PC-9 (cell line): ENCODE measurements at regions not wholly inside any gene's neighbourhood (a gene's known extent, or its start where the extent isn't known, plus 50 kb on each side); places are given as distances from the start of the nearest gene placed in this dataset.

Experiments
- BruUV-seq: library from RNA; stranded (reverse); fragments of 400-500 nt; replicated peaks from 2 replicates; lab custom pipeline; 2021; lab: Mats Ljungman, UMichigan
- CTCF ChIA-PET: fragments of 300-600 bp; sonication (Branson Sonifier 250); formaldehyde crosslinking; loops from one replicate; lab custom pipeline; 2022; ENCODE audit warnings: antibody characterized with exemption; lab: Charles Lee
- POLR2A ChIA-PET: fragments of 300-600 bp; sonication (Branson Sonifier 250); formaldehyde crosslinking; loops from one replicate; lab custom pipeline; 2022; ENCODE audit warnings: antibody characterized with exemption; ENCODE audit not compliant: unreplicated experiment; lab: Charles Lee
- DNase-seq, 2 experiments: peaks; one replicate each; pipeline versions ENCODE4 v3.0.0 to v3.0.0-alpha.2; 2015 to 2022; ENCODE audit warnings: mixed read lengths in 1 of 2
- H2AFZ ChIP-seq: fragments of 200-600 bp; sonication (generic); 2 replicates; pipeline ENCODE4 v1.8.1; 2017; ENCODE audit warnings: antibody characterized with exemption
- H3F3A ChIP-seq: fragments of 200-600 bp; sonication (generic); 2 replicates; pipeline ENCODE4 v1.8.1; 2017; ENCODE audit warnings: antibody characterized with exemption, mild to moderate bottlenecking, low read depth; ENCODE audit not compliant: insufficient read depth
- H3K27ac ChIP-seq: fragments of 200-600 bp; sonication (generic); 2 replicates; pipeline ENCODE4 v1.6.1; 2016; ENCODE audit warnings: mixed run types
- H3K27me3 ChIP-seq: fragments of 200-600 bp; sonication (generic); 2 replicates; pipeline ENCODE4 v1.6.1; 2016; ENCODE audit warnings: low read depth, mixed run types; ENCODE audit not compliant: insufficient read depth
- H3K36me3 ChIP-seq: fragments of 200-600 bp; sonication (generic); 2 replicates; pipeline ENCODE4 v1.6.1; 2016; ENCODE audit warnings: low read depth, mixed run types
- H3K4me1 ChIP-seq: fragments of 200-600 bp; sonication (generic); replicated peaks from 2 replicates; pipeline ENCODE4 v1.6.1; 2016; ENCODE audit warnings: mixed run types; ENCODE audit not compliant: insufficient read depth
- H3K4me2 ChIP-seq: fragments of 200-600 bp; sonication (generic); 2 replicates; pipeline ENCODE4 v1.6.1; 2017; ENCODE audit warnings: mixed run types
- H3K4me3 ChIP-seq: fragments of 200-600 bp; sonication (generic); 2 replicates; pipeline ENCODE4 v1.6.1; 2016; ENCODE audit warnings: mixed run types
- H3K79me2 ChIP-seq: fragments of 200-600 bp; sonication (generic); 2 replicates; pipeline ENCODE4 v1.6.1; 2017; ENCODE audit warnings: low read depth, mixed run types
- H3K9me2 ChIP-seq: fragments of 200-600 bp; sonication (generic); 2 replicates; pipeline ENCODE4 v1.8.1; 2017; ENCODE audit warnings: mild to moderate bottlenecking; ENCODE audit not compliant: insufficient read depth
- H3K9me3 ChIP-seq: fragments of 200-600 bp; sonication (generic); 2 replicates; pipeline ENCODE4 v1.8.1; 2016; ENCODE audit warnings: low read depth; ENCODE audit not compliant: insufficient read depth
- H4K20me1 ChIP-seq: fragments of 200-600 bp; sonication (generic); 2 replicates; pipeline ENCODE4 v1.8.1; 2017; ENCODE audit not compliant: insufficient read depth
- EZH2 ChIP-seq: fragments of 200-600 bp; sonication (generic); IDR thresholded peaks from 2 replicates; pipeline ENCODE4 v1.8.0; 2017; ENCODE audit warnings: antibody characterized with exemption, low read depth
- intact Hi-C: fragments of 100-400 bp; cut with micrococcal nuclease; formaldehyde crosslinking; loops from one replicate; pipeline ENCODE4 v1.10.0; 2022; ENCODE audit not compliant: unreplicated experiment
- TF ChIP-seq, protein P1 (sequence below): fragments of 200-600 bp; sonication (generic); conservative IDR thresholded peaks from 2 replicates; pipeline ENCODE4 v1.6.1; 2017; ENCODE audit warnings: mixed run types, antibody characterized with exemption, mild to moderate bottlenecking, moderate library complexity

- Histone ChIP-seq H4K20me1 (no peaks in the 10 kb centered on the region), H3K4me1 (no peaks in the 10 kb centered on the region), H2AFZ (no peak overlapping the region), H3K9me3 (no peaks in the 10 kb centered on the region), H3K36me3 (no peaks in the 10 kb centered on the region), H3K79me2 (no peaks in the 10 kb centered on the region), H3K4me3 (no peak overlapping the region), H3F3A (no peaks in the 10 kb centered on the region), H3K27me3 (peaks cover 97% of the 10 kb centered on the region), H3K27ac (no peak overlapping the region), H3K4me2 (no peak overlapping the region), H3K9me2 (no peaks in the 10 kb centered on the region)
- ChIA-PET CTCF (no interaction called here), POLR2A (no interaction called here)
- BruUV-seq, result no TSS peak
- intact Hi-C loops, result no loop called here
- DNase-seq, result no peak
- TF ChIP-seq EZH2, result no peak
- TF ChIP-seq, protein P1, sequence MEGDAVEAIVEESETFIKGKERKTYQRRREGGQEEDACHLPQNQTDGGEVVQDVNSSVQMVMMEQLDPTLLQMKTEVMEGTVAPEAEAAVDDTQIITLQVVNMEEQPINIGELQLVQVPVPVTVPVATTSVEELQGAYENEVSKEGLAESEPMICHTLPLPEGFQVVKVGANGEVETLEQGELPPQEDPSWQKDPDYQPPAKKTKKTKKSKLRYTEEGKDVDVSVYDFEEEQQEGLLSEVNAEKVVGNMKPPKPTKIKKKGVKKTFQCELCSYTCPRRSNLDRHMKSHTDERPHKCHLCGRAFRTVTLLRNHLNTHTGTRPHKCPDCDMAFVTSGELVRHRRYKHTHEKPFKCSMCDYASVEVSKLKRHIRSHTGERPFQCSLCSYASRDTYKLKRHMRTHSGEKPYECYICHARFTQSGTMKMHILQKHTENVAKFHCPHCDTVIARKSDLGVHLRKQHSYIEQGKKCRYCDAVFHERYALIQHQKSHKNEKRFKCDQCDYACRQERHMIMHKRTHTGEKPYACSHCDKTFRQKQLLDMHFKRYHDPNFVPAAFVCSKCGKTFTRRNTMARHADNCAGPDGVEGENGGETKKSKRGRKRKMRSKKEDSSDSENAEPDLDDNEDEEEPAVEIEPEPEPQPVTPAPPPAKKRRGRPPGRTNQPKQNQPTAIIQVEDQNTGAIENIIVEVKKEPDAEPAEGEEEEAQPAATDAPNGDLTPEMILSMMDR, result no peak
These were observed 154.7 kb upstream of the PDE10A start for GRCh38 chr6:165817771-165818170.

DNA sequence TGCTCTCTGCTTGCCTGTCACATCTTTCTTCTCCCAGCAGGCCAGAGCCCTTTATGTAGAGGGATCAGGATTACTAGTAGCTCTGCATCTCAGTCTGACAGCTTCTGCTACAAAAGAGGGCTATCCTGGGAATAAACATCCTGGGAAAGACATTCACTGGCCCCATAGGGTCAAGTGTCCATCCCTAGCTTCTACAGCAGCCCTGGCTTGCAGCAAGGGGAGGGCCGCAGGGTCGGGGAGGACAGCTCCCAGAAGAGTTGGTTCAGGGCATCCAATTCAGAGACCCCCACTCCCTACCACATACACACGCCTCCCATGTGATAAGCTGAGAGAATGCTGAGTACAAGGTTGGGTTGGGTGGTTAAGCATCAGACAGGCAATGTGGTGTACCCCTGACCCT, 154.1 kb upstream of the PDE10A start:
- no peak overlapping the region for H2AFZ ChIP-seq
- no peaks in the 10 kb centered on the region for H3F3A ChIP-seq
- H3K4me1 ChIP-seq, result no peaks in the 10 kb centered on the region
- H3K4me2 ChIP-seq, result no peak overlapping the region
- H3K36me3 ChIP-seq, result no peaks in the 10 kb centered on the region
- TF ChIP-seq, protein P1, result no peak
- no peak for TF ChIP-seq EZH2
- no peaks in the 10 kb centered on the region for H3K79me2 ChIP-seq
- no peaks in the 10 kb centered on the region for H3K9me2 ChIP-seq
- DNase-seq, result no peak
- POLR2A ChIA-PET, result no interaction called here
- intact Hi-C loops, result no loop called here
- H3K27ac ChIP-seq, result no peak overlapping the region
- no peaks in the 10 kb centered on the region for H3K9me3 ChIP-seq
- no peak overlapping the region for H3K4me3 ChIP-seq
- CTCF ChIA-PET, result no interaction called here
- H3K27me3 ChIP-seq, result peaks cover 98% of the 10 kb centered on the region
- no TSS peak for BruUV-seq
- no peaks in the 10 kb centered on the region for H4K20me1 ChIP-seq

GRCh38 chr6:165814679-165815078, 151.6 kb upstream of the PDE10A start:
- Histone ChIP-seq H3F3A (no peaks in the 10 kb centered on the region), H3K9me2 (no peaks in the 10 kb centered on the region), H3K4me3 (no peak overlapping the region), H3K27me3 (peaks cover 99% of the 10 kb centered on the region), H3K79me2 (no peaks in the 10 kb centered on the region), H2AFZ (no peak overlapping the region), H3K4me2 (no peak overlapping the region), H3K27ac (no peak overlapping the region), H4K20me1 (no peaks in the 10 kb centered on the region), H3K36me3 (no peaks in the 10 kb centered on the region), H3K4me1 (no peaks in the 10 kb centered on the region), H3K9me3 (no peaks in the 10 kb centered on the region)
- intact Hi-C loops, result no loop called here
- no peak for DNase-seq
- TF ChIP-seq, protein P1, result no peak
- no peak for TF ChIP-seq EZH2
- CTCF ChIA-PET, result no interaction called here
- POLR2A ChIA-PET, result no interaction called here
- no TSS peak for BruUV-seq
